ENCODE measurements at regions not wholly inside any gene's neighbourhood (a gene's known extent, or its start where the extent isn't known, plus 50 kb on each side); places are given as distances from the start of the nearest gene placed in this dataset.

- no peaks in the 10 kb centered on the region for H3K4me1 ChIP-seq (ENCODE audit: control insufficient read depth in 2 of 3, insufficient read depth in 2 of 3, low read depth in 1 of 3, low read length in 3 of 3)
- H3K27ac ChIP-seq (ENCODE audit: low read depth in 2 of 2, low read length in 2 of 2): no peak overlapping the region
- TF ChIP-seq CTCF (IDR thresholded peaks at IDR 0.05; ENCODE audit: borderline replicate concordance, extremely low read depth, insufficient read depth): no peak
- DNase-seq: no peak
- H3K9me3 ChIP-seq (ENCODE audit: control insufficient read depth in 2 of 3, insufficient read depth in 1 of 3, low read length in 3 of 3): no peaks in the 10 kb centered on the region
- H3K36me3 ChIP-seq (ENCODE audit: control insufficient read depth in 2 of 3, insufficient read depth in 3 of 3, low read length in 3 of 3): no peaks in the 10 kb centered on the region
- no peak overlapping the region for H3K4me3 ChIP-seq (ENCODE audit: low read length in 3 of 3)
- intact Hi-C loops (cut with DNase I): no loop called here
- FAIRE-seq: no peak
- H3K9ac ChIP-seq (ENCODE audit: low read length in 3 of 3): no peak overlapping the region
- H3K27me3 ChIP-seq (ENCODE audit: control insufficient read depth, insufficient read depth, low read length): no peaks in the 10 kb centered on the region
Observed at GRCh38 chr3:21331857-21332256, 419.2 kb downstream of the ZNF385D start.

GRCh38 chr3:21331321-21331720 lies 419.7 kb downstream of the ZNF385D start:
- no peaks in the 10 kb centered on the region for H3K36me3 ChIP-seq (ENCODE audit: control insufficient read depth in 2 of 3, insufficient read depth in 3 of 3, low read length in 3 of 3)
- no peak overlapping the region for H3K9ac ChIP-seq (ENCODE audit: low read length in 3 of 3)
- intact Hi-C loops (cut with DNase I): no loop called here
- no peaks in the 10 kb centered on the region for H3K4me1 ChIP-seq (ENCODE audit: control insufficient read depth in 2 of 3, insufficient read depth in 2 of 3, low read depth in 1 of 3, low read length in 3 of 3)
- DNase-seq: no peak
- no peaks in the 10 kb centered on the region for H3K9me3 ChIP-seq (ENCODE audit: control insufficient read depth in 2 of 3, insufficient read depth in 1 of 3, low read length in 3 of 3)
- TF ChIP-seq CTCF (IDR thresholded peaks at IDR 0.05; ENCODE audit: borderline replicate concordance, extremely low read depth, insufficient read depth): no peak
- H3K27ac ChIP-seq (ENCODE audit: low read depth in 2 of 2, low read length in 2 of 2): no peak overlapping the region
- no peak overlapping the region for H3K4me3 ChIP-seq (ENCODE audit: low read length in 3 of 3)
- H3K27me3 ChIP-seq (ENCODE audit: control insufficient read depth, insufficient read depth, low read length): no peaks in the 10 kb centered on the region
- FAIRE-seq: no peak

GRCh38 chr3:21330293-21330692 lies 420.7 kb downstream of the ZNF385D start:
- H3K36me3 ChIP-seq (ENCODE audit: control insufficient read depth in 2 of 3, insufficient read depth in 3 of 3, low read length in 3 of 3): no peaks in the 10 kb centered on the region
- peak in 2 of 5 donors; percentile 3 to 16 for DNase-seq
- H3K27ac ChIP-seq (ENCODE audit: low read depth in 2 of 2, low read length in 2 of 2): no peak overlapping the region
- H3K27me3 ChIP-seq (ENCODE audit: control insufficient read depth, insufficient read depth, low read length): no peaks in the 10 kb centered on the region
- FAIRE-seq: no peak
- peak overlapping the region in 2 of 3 donors; percentile 45 to 53 for H3K4me3 ChIP-seq (ENCODE audit: low read length in 3 of 3)
- H3K4me1 ChIP-seq (ENCODE audit: control insufficient read depth in 2 of 3, insufficient read depth in 2 of 3, low read depth in 1 of 3, low read length in 3 of 3): no peaks in the 10 kb centered on the region
- no peak overlapping the region for H3K9ac ChIP-seq (ENCODE audit: low read length in 3 of 3)
- intact Hi-C loops (cut with DNase I): no loop called here
- H3K9me3 ChIP-seq (ENCODE audit: control insufficient read depth in 2 of 3, insufficient read depth in 1 of 3, low read length in 3 of 3): no peaks in the 10 kb centered on the region
- TF ChIP-seq CTCF (IDR thresholded peaks at IDR 0.05; ENCODE audit: borderline replicate concordance, extremely low read depth, insufficient read depth): no peak

GRCh38 chr3:21328711-21329390 lies 422.2 kb downstream of the ZNF385D start:
- Histone ChIP-seq H3K4me3 (ENCODE audit: low read length in 3 of 3) (no peak overlapping the region), H3K9me3 (ENCODE audit: control insufficient read depth in 2 of 3, insufficient read depth in 1 of 3, low read length in 3 of 3) (no peaks in the 10 kb centered on the region), H3K9ac (ENCODE audit: low read length in 3 of 3) (no peak overlapping the region), H3K27me3 (ENCODE audit: control insufficient read depth, insufficient read depth, low read length) (no peaks in the 10 kb centered on the region), H3K27ac (ENCODE audit: low read depth in 2 of 2, low read length in 2 of 2) (no peak overlapping the region), H3K36me3 (ENCODE audit: control insufficient read depth in 2 of 3, insufficient read depth in 3 of 3, low read length in 3 of 3) (no peaks in the 10 kb centered on the region), H3K4me1 (ENCODE audit: control insufficient read depth in 2 of 3, insufficient read depth in 2 of 3, low read depth in 1 of 3, low read length in 3 of 3) (no peaks in the 10 kb centered on the region)
- TF ChIP-seq CTCF (IDR thresholded peaks at IDR 0.05; ENCODE audit: borderline replicate concordance, extremely low read depth, insufficient read depth): no peak
- DNase-seq (peak in 2 of 5 donors; percentile 3 to 8), FAIRE-seq (no peak)
- intact Hi-C loops (cut with DNase I): no loop called here
